ENCODE measurements at regions not wholly inside any gene's neighbourhood (a gene's known extent, or its start where the extent isn't known, plus 50 kb on each side); places are given as distances from the start of the nearest gene placed in this dataset.

DNA sequence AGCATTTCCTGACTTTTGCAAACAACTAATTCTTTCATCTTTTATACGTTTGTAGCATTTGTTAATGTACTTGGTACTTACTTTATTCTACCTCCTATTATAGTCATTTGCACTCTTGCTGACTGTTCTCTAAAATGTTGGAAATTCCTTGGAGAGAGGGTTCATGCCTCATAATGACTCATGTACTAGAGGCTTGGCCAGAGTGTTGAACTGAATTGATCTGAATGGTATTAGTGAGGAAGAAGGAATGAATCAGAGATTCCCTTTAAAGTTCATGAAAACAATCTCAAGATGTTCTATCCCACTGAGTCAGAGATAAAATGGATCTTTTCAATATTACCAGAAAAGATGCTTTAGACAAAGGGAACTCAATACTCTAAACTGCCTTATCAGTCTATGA is 383.4 kb downstream of the SEC16B start:
- Histone ChIP-seq H3K4me3 (ENCODE audit: low read depth in 2 of 2, low read length in 2 of 2) (no peak overlapping the region), H3K9me3 (ENCODE audit: control insufficient read depth, insufficient read depth, low read depth, low read length) (no peaks in the 10 kb centered on the region), H3K36me3 (ENCODE audit: control insufficient read depth, insufficient read depth, low read length) (no peaks in the 10 kb centered on the region), H3K4me1 (ENCODE audit: control insufficient read depth, insufficient read depth, low read length) (no peaks in the 10 kb centered on the region), H3K27me3 (ENCODE audit: control insufficient read depth, insufficient read depth, low read length) (no peaks in the 10 kb centered on the region), H3K27ac (ENCODE audit: low read length) (no peak overlapping the region)
- BruUV-seq (replicated peaks): no TSS peak
- in situ Hi-C loops (cut with HindIII; ENCODE audit: low pct_unique_long_range_greater_than_20kb, low sequenced_read_pairs): no loop called here
- ATAC-seq (no peak), DNase-seq (ENCODE audit: low read depth, low spot score) (no peak)
- intact Hi-C loops (cut with micrococcal nuclease; ENCODE audit: unreplicated experiment): no loop called here
- ChIA-PET CTCF (no interaction called here), POLR2A (no interaction called here)
- TF ChIP-seq POLR2AphosphoS5 (IDR thresholded peaks at IDR 0.05; ENCODE audit: low read depth, low read length): no peak
- TF ChIP-seq SIN3A (IDR thresholded peaks at IDR 0.05; ENCODE audit: borderline replicate concordance, insufficient read depth, low read depth, low read length): no peak
- TF ChIP-seq, protein P1, sequence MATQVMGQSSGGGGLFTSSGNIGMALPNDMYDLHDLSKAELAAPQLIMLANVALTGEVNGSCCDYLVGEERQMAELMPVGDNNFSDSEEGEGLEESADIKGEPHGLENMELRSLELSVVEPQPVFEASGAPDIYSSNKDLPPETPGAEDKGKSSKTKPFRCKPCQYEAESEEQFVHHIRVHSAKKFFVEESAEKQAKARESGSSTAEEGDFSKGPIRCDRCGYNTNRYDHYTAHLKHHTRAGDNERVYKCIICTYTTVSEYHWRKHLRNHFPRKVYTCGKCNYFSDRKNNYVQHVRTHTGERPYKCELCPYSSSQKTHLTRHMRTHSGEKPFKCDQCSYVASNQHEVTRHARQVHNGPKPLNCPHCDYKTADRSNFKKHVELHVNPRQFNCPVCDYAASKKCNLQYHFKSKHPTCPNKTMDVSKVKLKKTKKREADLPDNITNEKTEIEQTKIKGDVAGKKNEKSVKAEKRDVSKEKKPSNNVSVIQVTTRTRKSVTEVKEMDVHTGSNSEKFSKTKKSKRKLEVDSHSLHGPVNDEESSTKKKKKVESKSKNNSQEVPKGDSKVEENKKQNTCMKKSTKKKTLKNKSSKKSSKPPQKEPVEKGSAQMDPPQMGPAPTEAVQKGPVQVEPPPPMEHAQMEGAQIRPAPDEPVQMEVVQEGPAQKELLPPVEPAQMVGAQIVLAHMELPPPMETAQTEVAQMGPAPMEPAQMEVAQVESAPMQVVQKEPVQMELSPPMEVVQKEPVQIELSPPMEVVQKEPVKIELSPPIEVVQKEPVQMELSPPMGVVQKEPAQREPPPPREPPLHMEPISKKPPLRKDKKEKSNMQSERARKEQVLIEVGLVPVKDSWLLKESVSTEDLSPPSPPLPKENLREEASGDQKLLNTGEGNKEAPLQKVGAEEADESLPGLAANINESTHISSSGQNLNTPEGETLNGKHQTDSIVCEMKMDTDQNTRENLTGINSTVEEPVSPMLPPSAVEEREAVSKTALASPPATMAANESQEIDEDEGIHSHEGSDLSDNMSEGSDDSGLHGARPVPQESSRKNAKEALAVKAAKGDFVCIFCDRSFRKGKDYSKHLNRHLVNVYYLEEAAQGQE (IDR thresholded peaks at IDR 0.05; ENCODE audit: insufficient read depth in 1 of 2, low read depth in 2 of 2, low read length in 1 of 2): no peak
- TF ChIP-seq TCF7L2 (IDR thresholded peaks at IDR 0.05; ENCODE audit: low read depth, low read length): no peak
- TF ChIP-seq, protein P2, sequence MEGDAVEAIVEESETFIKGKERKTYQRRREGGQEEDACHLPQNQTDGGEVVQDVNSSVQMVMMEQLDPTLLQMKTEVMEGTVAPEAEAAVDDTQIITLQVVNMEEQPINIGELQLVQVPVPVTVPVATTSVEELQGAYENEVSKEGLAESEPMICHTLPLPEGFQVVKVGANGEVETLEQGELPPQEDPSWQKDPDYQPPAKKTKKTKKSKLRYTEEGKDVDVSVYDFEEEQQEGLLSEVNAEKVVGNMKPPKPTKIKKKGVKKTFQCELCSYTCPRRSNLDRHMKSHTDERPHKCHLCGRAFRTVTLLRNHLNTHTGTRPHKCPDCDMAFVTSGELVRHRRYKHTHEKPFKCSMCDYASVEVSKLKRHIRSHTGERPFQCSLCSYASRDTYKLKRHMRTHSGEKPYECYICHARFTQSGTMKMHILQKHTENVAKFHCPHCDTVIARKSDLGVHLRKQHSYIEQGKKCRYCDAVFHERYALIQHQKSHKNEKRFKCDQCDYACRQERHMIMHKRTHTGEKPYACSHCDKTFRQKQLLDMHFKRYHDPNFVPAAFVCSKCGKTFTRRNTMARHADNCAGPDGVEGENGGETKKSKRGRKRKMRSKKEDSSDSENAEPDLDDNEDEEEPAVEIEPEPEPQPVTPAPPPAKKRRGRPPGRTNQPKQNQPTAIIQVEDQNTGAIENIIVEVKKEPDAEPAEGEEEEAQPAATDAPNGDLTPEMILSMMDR (IDR thresholded peaks at IDR 0.05): no peak

DNA sequence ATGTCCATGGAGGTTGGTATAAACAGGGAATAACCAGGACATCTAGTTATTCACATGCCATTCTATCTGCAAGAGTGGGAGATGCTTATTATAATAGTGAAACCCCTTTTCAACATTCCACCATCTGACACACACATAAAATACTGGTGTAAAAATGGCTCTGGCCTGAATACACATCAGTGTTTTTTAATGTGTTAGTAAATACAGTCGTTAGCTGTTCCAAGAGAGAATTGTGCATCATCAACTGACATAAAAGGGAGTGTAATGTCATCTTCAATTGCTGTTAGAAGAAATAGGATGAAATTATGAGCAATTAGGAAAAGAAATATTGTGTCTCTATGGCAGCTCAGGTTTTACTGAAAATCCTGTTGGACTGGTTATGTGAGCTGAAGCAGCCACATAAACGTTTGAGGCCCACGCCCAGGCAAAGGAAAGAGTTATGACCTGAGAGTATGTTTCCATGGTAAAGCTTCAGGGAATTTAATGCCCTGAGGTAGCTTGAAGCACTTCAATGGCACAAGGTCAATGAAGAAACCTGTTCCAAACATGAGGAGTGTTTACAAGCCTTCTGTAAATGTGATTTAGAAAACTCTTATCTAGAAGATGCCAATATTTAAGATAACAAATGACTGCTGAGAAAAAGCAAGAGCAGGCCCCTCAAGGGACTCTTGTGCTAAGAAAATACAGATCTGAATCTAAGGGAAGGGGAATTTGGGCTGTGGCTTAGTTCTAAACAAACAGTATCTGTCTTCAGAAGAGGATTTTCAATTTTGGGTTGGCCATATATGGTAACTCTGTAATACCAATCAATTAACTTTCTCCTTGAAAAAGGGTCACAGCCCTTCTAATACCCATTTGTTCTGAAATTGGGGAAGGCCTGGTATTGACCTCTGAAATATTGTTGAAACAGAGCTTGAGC is 384.3 kb downstream of the SEC16B start:
- Histone ChIP-seq H3K4me3 (ENCODE audit: low read depth in 2 of 2, low read length in 2 of 2) (no peak overlapping the region), H3K4me1 (ENCODE audit: control insufficient read depth, insufficient read depth, low read length) (no peaks in the 10 kb centered on the region), H3K36me3 (ENCODE audit: control insufficient read depth, insufficient read depth, low read length) (no peaks in the 10 kb centered on the region), H3K27ac (ENCODE audit: low read length) (no peak overlapping the region), H3K9me3 (ENCODE audit: control insufficient read depth, insufficient read depth, low read depth, low read length) (no peaks in the 10 kb centered on the region), H3K27me3 (ENCODE audit: control insufficient read depth, insufficient read depth, low read length) (no peaks in the 10 kb centered on the region)
- no peak for ATAC-seq
- ChIA-PET POLR2A (no interaction called here), CTCF (no interaction called here)
- intact Hi-C loops (cut with micrococcal nuclease; ENCODE audit: unreplicated experiment) (no loop called here), in situ Hi-C loops (cut with HindIII; ENCODE audit: low pct_unique_long_range_greater_than_20kb, low sequenced_read_pairs) (no loop called here)
- TF ChIP-seq, protein P2 (IDR thresholded peaks at IDR 0.05): no peak
- TF ChIP-seq SIN3A (IDR thresholded peaks at IDR 0.05; ENCODE audit: borderline replicate concordance, insufficient read depth, low read depth, low read length): no peak
- TF ChIP-seq, protein P1 (IDR thresholded peaks at IDR 0.05; ENCODE audit: insufficient read depth in 1 of 2, low read depth in 2 of 2, low read length in 1 of 2): no peak
- TF ChIP-seq POLR2AphosphoS5 (IDR thresholded peaks at IDR 0.05; ENCODE audit: low read depth, low read length): no peak
- TF ChIP-seq TCF7L2 (IDR thresholded peaks at IDR 0.05; ENCODE audit: low read depth, low read length): no peak
- no TSS peak for BruUV-seq (replicated peaks)
- no peak for DNase-seq (ENCODE audit: low read depth, low spot score)

Measured in Panc1 (cell line).